K562 (cell line): ENCODE measurements at regions not wholly inside any gene's neighbourhood (a gene's known extent, or its start where the extent isn't known, plus 50 kb on each side); places are given as distances from the start of the nearest gene placed in this dataset.

ENCODE experiments used
- ATAC-seq: fragments of 200-7000 bp; cut with Tn5 transposase; 3 replicates; pipeline ENCODE4 v1.9.1; 2020; ENCODE audit warnings: moderate library complexity
- BruUV-seq: library from RNA; stranded (reverse); fragments of 400-500 nt; replicated peaks from 2 replicates; lab custom pipeline; 2021; lab: Mats Ljungman, UMichigan
- CTCF ChIA-PET: fragments of 300-600 bp; formaldehyde crosslinking; extraction: SDS; loops from one replicate; lab custom pipeline; 2021; ENCODE audit warnings: low intra/inter-chr PET ratio; lab: Yijun Ruan, JAX
- POLR2A ChIA-PET: fragments of 300-600, 350-650 bp; sonication (Branson Sonifier 250); formaldehyde crosslinking; extraction: SDS; loops from one replicate; lab custom pipeline; 2021; ENCODE audit warnings: antibody characterized with exemption, inconsistent platforms; lab: Yijun Ruan, JAX
- DNase-seq, 4 experiments: peaks; one replicate each; pipeline versions ENCODE4 v3.0.0 to v3.0.0-alpha.2; 2011 to 2018; ENCODE audit warnings: low spot score in 3 of 4, mixed read lengths in 3 of 4; ENCODE audit errors: extremely low read depth in 1 of 4
- FAIRE-seq: peaks from 2 replicates; lab custom pipeline; 2011; peaks lifted over from hg19 to GRCh38; lab: Jason Lieb, UNC
- H2AFZ ChIP-seq: 2 replicates; pipeline ENCODE4 v1.6.0; 2011; ENCODE audit warnings: low read depth, low read length, control low read depth, inconsistent platforms
- H3K27ac ChIP-seq: fragments of 200-600 bp; 3 replicates; pipeline ENCODE4 v1.8.0; 2011; ENCODE audit warnings: low read depth, mild to moderate bottlenecking, control low read depth, inconsistent platforms, low read length, moderate library complexity, mixed read lengths; ENCODE audit errors: extremely low read depth
- H3K27me3 ChIP-seq, 2 experiments: fragments of 300-600 bp in 1 of 2; 2 replicates in 1 of 2; 3 replicates in 1 of 2; pipeline versions ENCODE4 v1.6.0 to v1.8.0; 2011; ENCODE audit warnings: inconsistent platforms in 2 of 2, low read length in 2 of 2, mild to moderate bottlenecking in 1 of 2, mixed read lengths in 1 of 2, moderate library complexity in 1 of 2; ENCODE audit not compliant: control insufficient read depth in 2 of 2, insufficient read depth in 2 of 2
- H3K36me3 ChIP-seq: fragments of 300-600 bp; 3 replicates; pipeline ENCODE4 v1.8.0; 2011; ENCODE audit warnings: mild to moderate bottlenecking, low read length, inconsistent platforms; ENCODE audit not compliant: control insufficient read depth, insufficient read depth
- H3K4me1 ChIP-seq, 2 experiments: fragments of 200-600 bp in 1 of 2; replicated peaks in 1 of 2; 2 replicates in 1 of 2; 3 replicates in 1 of 2; pipeline versions ENCODE4 v1.5.1 to v1.8.0; 2011; ENCODE audit warnings: inconsistent platforms in 2 of 2, low read length in 2 of 2, mild to moderate bottlenecking in 1 of 2, mixed read lengths in 1 of 2, moderate library complexity in 1 of 2; ENCODE audit not compliant: control insufficient read depth in 2 of 2, insufficient read depth in 2 of 2
- H3K4me2 ChIP-seq: 2 replicates; pipeline ENCODE4 v1.6.1; 2011; ENCODE audit warnings: low read length, control low read depth, inconsistent platforms, mixed read lengths; ENCODE audit not compliant: insufficient read depth
- H3K4me3 ChIP-seq: fragments of 200-600 bp; sonication (generic), shearing (Covaris generic); 2 replicates; pipeline ENCODE4 v1.5.1; 2016; ENCODE audit warnings: control low read depth, inconsistent platforms
- H3K79me2 ChIP-seq: fragments of 200-600 bp; 3 replicates; pipeline ENCODE4 v1.8.0; 2011; ENCODE audit warnings: low read length, inconsistent platforms; ENCODE audit not compliant: control insufficient read depth, insufficient read depth
- H3K9ac ChIP-seq, 2 experiments: 2 replicates each; pipeline versions ENCODE4 v1.6.0 to v1.6.1; 2011; ENCODE audit warnings: low read depth in 2 of 2, low read length in 2 of 2, control low read depth in 1 of 2, inconsistent platforms in 1 of 2, mild to moderate bottlenecking in 1 of 2, mixed read lengths in 1 of 2; ENCODE audit not compliant: insufficient read depth in 1 of 2
- H3K9me1 ChIP-seq: one replicate; pipeline ENCODE4 v1.6.0; 2011; ENCODE audit warnings: inconsistent platforms, mild to moderate bottlenecking, low read length, moderate library complexity; ENCODE audit not compliant: control insufficient read depth, insufficient read depth
- H3K9me3 ChIP-seq: replicated peaks from 2 replicates; pipeline ENCODE4 v1.5.1; 2011; ENCODE audit warnings: low read depth, low read length, inconsistent platforms; ENCODE audit not compliant: control insufficient read depth, insufficient read depth
- H4K20me1 ChIP-seq: replicated peaks from 2 replicates; pipeline ENCODE4 v1.6.1; 2011; ENCODE audit warnings: low read length, inconsistent platforms, mixed read lengths; ENCODE audit not compliant: control insufficient read depth, insufficient read depth
- ATF2 ChIP-seq: sonication (generic); formaldehyde crosslinking; IDR thresholded peaks from 2 replicates; pipeline ENCODE4 v1.8.1; 2022; ENCODE audit warnings: missing genetic modification reagents
- DACH1 ChIP-seq: fragments of 450-650 bp; IDR thresholded peaks from 2 replicates; pipeline ENCODE4 v1.6.1; 2018; ENCODE audit not compliant: partially characterized antibody
- IRF2 ChIP-seq: sonication (generic); formaldehyde crosslinking; IDR thresholded peaks from 2 replicates; pipeline ENCODE4 v1.8.1; 2022; ENCODE audit warnings: mild to moderate bottlenecking, missing genetic modification reagents
- MED1 ChIP-seq: sonication (generic); formaldehyde crosslinking; IDR thresholded peaks from 2 replicates; pipeline ENCODE4 v1.8.1; 2023; ENCODE audit warnings: missing genetic modification reagents, borderline replicate concordance
- MTA3 ChIP-seq: fragments of 450-650 bp; formaldehyde crosslinking; IDR thresholded peaks from 2 replicates; pipeline ENCODE4 v1.6.1; 2017; ENCODE audit warnings: mild to moderate bottlenecking, borderline replicate concordance
- PHF20 ChIP-seq: fragments of 450-650 bp; IDR thresholded peaks from 2 replicates; pipeline ENCODE4 v1.6.1; 2018; ENCODE audit not compliant: partially characterized antibody
- PTBP1 ChIP-seq: fragments of 200-400 bp; formaldehyde crosslinking; IDR thresholded peaks from 2 replicates; pipeline ENCODE4 v1.6.1; 2017; ENCODE audit warnings: low read depth, low read length
- PTRF ChIP-seq: fragments of 450-650 bp; IDR thresholded peaks from 2 replicates; pipeline ENCODE4 v1.6.1; 2016; ENCODE audit warnings: mild to moderate bottlenecking, missing genetic modification characterization, missing compliant biosample characterization
- RBM17 ChIP-seq: fragments of 200-400 bp; formaldehyde crosslinking; IDR thresholded peaks from 2 replicates; pipeline ENCODE4 v1.6.1; 2017; ENCODE audit warnings: low read depth, mild to moderate bottlenecking, low read length, borderline replicate concordance
- SAFB ChIP-seq: fragments of 200-400 bp; formaldehyde crosslinking; IDR thresholded peaks from 2 replicates; pipeline ENCODE4 v1.6.1; 2017; ENCODE audit warnings: low read depth, low read length, borderline replicate concordance
- SMARCA4 ChIP-seq: fragments of 450-650 bp; IDR thresholded peaks from 2 replicates; pipeline ENCODE4 v1.6.1; 2016
- ZNF3 ChIP-seq: fragments of 250-450 bp; sonication (Bioruptor Pico); IDR thresholded peaks from 2 replicates; pipeline ENCODE4 v1.5.0; 2021; ENCODE audit warnings: mild to moderate bottlenecking, moderate library complexity
- WGBS: fragments of 100-300 bp; shearing (Covaris generic); methylation state at CpG from one replicate; pipeline ENCODE4 v1.1.6; 2016; ENCODE audit warnings: low coverage, mixed read lengths; ENCODE audit not compliant: insufficient coverage; ENCODE audit errors: missing lambda C conversion rate; 5-methylcytosine and 5-hydroxymethylcytosine counted together
- in situ Hi-C: fragments of 300-500 bp; cut with MboI; formaldehyde crosslinking; loops from 4 replicates; pipeline ENCODE4 v1.15.0; 2018; ENCODE audit warnings: inconsistent platforms, mixed read lengths
- intact Hi-C: fragments of 100-400 bp; cut with micrococcal nuclease; formaldehyde crosslinking; loops from 2 replicates; pipeline ENCODE4 v1.14.2; 2022
- TF ChIP-seq, protein P1 (sequence below): sonication (generic); formaldehyde crosslinking; IDR thresholded peaks from 2 replicates; pipeline ENCODE4 v1.8.0; 2022; ENCODE audit warnings: mild to moderate bottlenecking, missing genetic modification reagents

DNA sequence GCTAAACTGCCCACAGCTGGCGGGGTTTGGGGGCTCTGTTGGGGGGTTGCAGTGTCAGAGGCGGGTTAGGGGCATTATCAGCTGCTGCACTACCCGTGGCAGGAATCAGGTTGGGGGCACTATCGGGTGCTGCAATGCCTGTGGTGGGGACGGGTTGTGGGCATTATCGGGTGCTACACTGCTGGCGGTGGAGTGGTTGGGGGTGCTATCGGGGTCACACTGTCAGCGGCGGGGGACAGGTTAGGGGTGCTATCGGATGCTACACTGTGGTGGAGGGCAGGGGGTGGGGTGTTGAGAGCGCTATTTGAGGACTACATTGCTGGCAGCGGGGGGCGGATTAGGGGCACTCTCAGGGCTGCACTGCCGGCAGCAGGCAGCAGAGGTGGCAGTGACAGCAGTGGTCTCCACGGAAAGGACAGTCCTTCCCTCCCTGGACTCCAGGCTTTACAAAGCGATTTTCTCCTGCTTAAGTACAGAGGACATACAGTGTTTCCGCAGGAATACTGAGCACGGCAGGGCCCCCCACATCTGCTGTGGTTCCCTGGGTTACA, 119.5 kb upstream of the VPREB1 start:
- ChIA-PET CTCF (no interaction called here), POLR2A (interaction anchor here (0.7 to 5.7 kb wide), 7 partner anchors 10 to 41 kb away, joined by 3 to 64 read pairs (median 5); no protein-coding TSS in a partner anchor)
- Histone ChIP-seq H4K20me1 (no peaks in the 10 kb centered on the region), H3K79me2 (no peaks in the 10 kb centered on the region), H3K4me1 (peaks cover 0 to 17% of the 10 kb centered on the region in 2 experiments; a peak in 1 of 5 replicates), H3K36me3 (no peaks in the 10 kb centered on the region), H3K9me3 (no peaks in the 10 kb centered on the region), H3K27me3 (peaks cover 25 to 31% of the 10 kb centered on the region in 2 experiments), H3K27ac (no peak overlapping the region), H3K4me3 (no peak overlapping the region), H3K4me2 (no peak overlapping the region), H3K9ac (peak overlapping the region in 1 of 2 experiments; percentile 32; a peak in 2 of 4 replicates), H2AFZ (peak overlapping the region; percentile 10; the same call in 1 of the 2 replicates), H3K9me1 (no peaks in the 10 kb centered on the region)
- no TSS peak for BruUV-seq
- intact Hi-C loops (no loop called here), in situ Hi-C loops (no loop called here)
- DNase-seq (no peak), ATAC-seq (peak; percentile 28), FAIRE-seq (no peak)
- TF ChIP-seq PTBP1, result 0 out of 2 replicates have a peak, but pooled peaks have one; percentile 18
- no peak for TF ChIP-seq DACH1
- no peak for TF ChIP-seq RBM17
- no peak for TF ChIP-seq ZNF3 (CRISPR knock-in tag)
- TF ChIP-seq IRF2 (CRISPR knock-in tag), result 0 out of 2 replicates have a peak, but pooled peaks have one; percentile 70
- TF ChIP-seq SAFB, result no peak
- TF ChIP-seq MED1, result 0 out of 2 replicates have a peak, but pooled peaks have one; percentile 25
- no peak for TF ChIP-seq SMARCA4
- TF ChIP-seq, protein P1, sequence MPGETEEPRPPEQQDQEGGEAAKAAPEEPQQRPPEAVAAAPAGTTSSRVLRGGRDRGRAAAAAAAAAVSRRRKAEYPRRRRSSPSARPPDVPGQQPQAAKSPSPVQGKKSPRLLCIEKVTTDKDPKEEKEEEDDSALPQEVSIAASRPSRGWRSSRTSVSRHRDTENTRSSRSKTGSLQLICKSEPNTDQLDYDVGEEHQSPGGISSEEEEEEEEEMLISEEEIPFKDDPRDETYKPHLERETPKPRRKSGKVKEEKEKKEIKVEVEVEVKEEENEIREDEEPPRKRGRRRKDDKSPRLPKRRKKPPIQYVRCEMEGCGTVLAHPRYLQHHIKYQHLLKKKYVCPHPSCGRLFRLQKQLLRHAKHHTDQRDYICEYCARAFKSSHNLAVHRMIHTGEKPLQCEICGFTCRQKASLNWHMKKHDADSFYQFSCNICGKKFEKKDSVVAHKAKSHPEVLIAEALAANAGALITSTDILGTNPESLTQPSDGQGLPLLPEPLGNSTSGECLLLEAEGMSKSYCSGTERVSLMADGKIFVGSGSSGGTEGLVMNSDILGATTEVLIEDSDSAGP (CRISPR knock-in tag), result no peak
- no peak for TF ChIP-seq PTRF (tag)
- 0 out of 2 replicates have a peak, but pooled peaks have one; percentile 28 for TF ChIP-seq MTA3
- peak; percentile 61; the same call in 1 of the 2 replicates for TF ChIP-seq ATF2 (CRISPR knock-in tag)
- TF ChIP-seq PHF20, result peak; percentile 6
- 5% methylated on average over 19 of the region's 19 CpGs for WGBS
